Heart left ventricle (tissue), 13 donors: ENCODE measurements at regions not wholly inside any gene's neighbourhood (a gene's known extent, or its start where the extent isn't known, plus 50 kb on each side); places are given as distances from the start of the nearest gene placed in this dataset.

ENCODE experiments used
- POLR2A ChIP-seq, 2 donors: fragments of 450-650 bp; IDR thresholded peaks; one replicate each; pipeline ENCODE4 v1.6.1; 2017; ENCODE audit warnings: antibody characterized with exemption in 2 of 2, mild to moderate bottlenecking in 2 of 2, moderate library complexity in 2 of 2
- TF ChIP-seq, protein P1 (sequence below), 12 donors: fragments of 200-600 bp; sonication (generic) in 4 of 12; IDR thresholded peaks; one replicate each; pipeline versions ENCODE4 v1.5.0 to v1.8.0; 2018 to 2022; ENCODE audit warnings: antibody characterized with exemption in 12 of 12, mild to moderate bottlenecking in 5 of 12
- donor health status: ischemic (EF 13 %, LVEDD 7.1; RV severe dilation, severe dysfunction).
- donor health status: DM: no; HTN: yes; CAD: no.
- donor health status: DM: no; HTN: no; CAD: no.
- donor health status: ischemic (EF 25% LVEDD 6.9; RV normal size, moderate dysfunction).
- donor health status: ischemic (EF 25% LVEDD 5.7; RV mildly dilated, moderate dysfunction).
- donor health status: ischemic (EF 35%, LVEDD 5.7; RV mildly dilated, moderate dysfunction).
- donor health status: nonischemic (EF 11% LVEDD 7.7; RV severe dilation, severe dysfunction).
- donor health status: DM: yes; HTN: yes; CAD: no.
- donor health status: PGD.
- donor health status: ischemic (EF 29% LVEDD 5.4; RV normal size, mild dysfunction).
- donor health status: nonischemic (EF 23%, LVEDD 6.1; RV moderate dilation, normal function).

GRCh38 chr12:102331419-102331818, 133.8 kb upstream of the PMCH start:
- TF ChIP-seq, protein P1, sequence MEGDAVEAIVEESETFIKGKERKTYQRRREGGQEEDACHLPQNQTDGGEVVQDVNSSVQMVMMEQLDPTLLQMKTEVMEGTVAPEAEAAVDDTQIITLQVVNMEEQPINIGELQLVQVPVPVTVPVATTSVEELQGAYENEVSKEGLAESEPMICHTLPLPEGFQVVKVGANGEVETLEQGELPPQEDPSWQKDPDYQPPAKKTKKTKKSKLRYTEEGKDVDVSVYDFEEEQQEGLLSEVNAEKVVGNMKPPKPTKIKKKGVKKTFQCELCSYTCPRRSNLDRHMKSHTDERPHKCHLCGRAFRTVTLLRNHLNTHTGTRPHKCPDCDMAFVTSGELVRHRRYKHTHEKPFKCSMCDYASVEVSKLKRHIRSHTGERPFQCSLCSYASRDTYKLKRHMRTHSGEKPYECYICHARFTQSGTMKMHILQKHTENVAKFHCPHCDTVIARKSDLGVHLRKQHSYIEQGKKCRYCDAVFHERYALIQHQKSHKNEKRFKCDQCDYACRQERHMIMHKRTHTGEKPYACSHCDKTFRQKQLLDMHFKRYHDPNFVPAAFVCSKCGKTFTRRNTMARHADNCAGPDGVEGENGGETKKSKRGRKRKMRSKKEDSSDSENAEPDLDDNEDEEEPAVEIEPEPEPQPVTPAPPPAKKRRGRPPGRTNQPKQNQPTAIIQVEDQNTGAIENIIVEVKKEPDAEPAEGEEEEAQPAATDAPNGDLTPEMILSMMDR (IDR thresholded peaks at IDR 0.05), result no peak
- no peak for TF ChIP-seq POLR2A (IDR thresholded peaks at IDR 0.05)
